Activated CD4-positive, alpha-beta T cell treated with anti-CD3 and anti-CD28 coated beads for 1 hour (primary cell): ENCODE measurements at regions not wholly inside any gene's neighbourhood (a gene's known extent, or its start where the extent isn't known, plus 50 kb on each side); places are given as distances from the start of the nearest gene placed in this dataset.

ENCODE experiments used
- DNase-seq: peaks from one replicate; pipeline ENCODE4 v3.0.0-alpha.2; 2020

GRCh38 chr19:32230441-32230840 is 115.0 kb upstream of the ZNF507 start:
- DNase-seq, result no peak

DNA sequence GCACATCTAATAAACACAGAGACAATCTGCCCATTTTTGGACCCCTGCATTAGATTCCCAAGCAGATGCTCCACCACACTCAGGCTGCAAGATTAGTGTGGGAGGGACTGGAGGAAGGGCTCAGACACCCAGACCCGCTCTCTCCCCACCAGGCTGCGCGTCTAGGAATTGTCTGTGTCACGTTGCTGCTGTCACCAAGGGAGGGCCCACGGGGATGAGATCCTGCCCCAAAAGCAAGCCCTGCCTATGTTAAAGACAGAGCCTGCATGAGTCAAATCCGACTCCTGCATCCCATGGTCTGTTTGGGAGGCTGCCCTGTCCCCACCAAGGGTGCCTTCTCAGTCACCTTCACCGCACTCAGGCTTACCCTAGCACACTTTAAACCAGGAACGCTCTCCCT is 114.4 kb upstream of the ZNF507 start:
- DNase-seq, result no peak

GRCh38 chr19:32231691-32232090 is 113.7 kb upstream of the ZNF507 start:
- no peak for DNase-seq

DNA sequence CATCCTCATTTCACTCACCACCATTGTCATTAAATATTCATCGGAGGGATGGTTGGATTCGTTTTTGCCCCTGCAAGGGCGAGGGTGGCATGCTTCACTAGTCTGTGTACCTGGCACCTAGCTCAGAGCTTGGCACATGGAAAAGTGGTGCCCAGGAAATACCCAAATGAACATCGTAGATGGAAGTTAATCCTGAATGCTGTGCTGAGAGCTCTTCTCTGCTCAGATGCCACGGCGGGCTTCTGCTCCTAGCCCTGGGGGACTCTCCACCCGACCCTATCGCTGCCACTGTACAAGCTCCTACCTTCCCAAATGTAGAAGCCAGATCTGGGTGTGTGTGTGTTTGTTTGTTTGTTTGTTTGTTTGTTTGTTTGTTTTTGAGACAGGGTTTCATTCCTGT is 113.0 kb upstream of the ZNF507 start:
- DNase-seq, result no peak

- DNase-seq, result no peak
Measured at GRCh38 chr19:32233091-32233490, 112.3 kb upstream of the ZNF507 start.

- DNase-seq, result no peak
Measured at GRCh38 chr19:32233885-32234284, 111.5 kb upstream of the ZNF507 start.

DNA sequence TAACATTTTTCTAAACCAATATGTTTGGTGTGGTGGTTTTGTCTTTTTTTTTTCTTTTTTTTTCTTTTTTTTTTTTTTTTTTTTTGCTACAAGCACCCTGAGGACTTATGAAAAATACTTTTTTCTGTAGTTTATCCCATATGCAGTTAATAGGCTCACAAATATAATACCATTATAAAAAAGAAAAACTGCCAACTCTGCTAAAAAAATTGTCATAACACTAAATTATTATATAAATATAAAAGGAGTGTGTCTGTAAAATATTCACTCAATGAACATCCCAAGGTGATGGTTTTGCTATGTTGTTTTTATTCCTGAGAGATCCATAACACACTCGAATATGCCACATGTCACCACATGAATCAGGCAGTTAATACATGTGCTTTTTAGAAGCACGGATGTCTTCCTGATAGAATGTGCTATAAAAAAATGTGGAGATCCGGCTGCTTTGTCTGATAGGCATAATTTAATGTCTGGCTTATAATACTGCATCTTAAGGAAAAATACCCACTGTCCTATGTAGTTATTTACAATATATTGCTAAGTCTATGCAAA is 110.7 kb upstream of the ZNF507 start:
- DNase-seq, result no peak

- DNase-seq, result no peak
Measured at GRCh38 chr19:32238076-32238475, 107.3 kb upstream of the ZNF507 start.

DNA sequence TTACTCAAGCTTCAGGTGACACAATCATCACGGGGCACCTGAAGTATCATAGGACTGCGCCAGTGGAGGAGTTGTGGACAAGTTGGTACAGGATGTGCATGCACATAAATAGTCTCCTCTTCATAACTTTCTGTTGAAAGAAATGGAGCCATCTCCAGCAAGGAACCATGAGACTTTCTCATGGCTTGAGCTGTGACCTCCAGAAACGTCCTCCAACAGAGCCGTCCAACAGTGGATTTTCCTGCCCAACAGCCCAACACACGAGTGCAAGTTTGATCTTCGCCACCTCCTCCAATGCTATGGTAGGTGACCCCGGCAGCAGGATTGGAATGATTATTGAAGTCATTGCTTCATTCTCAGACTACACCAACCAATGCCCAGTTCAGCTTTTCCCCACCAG is 105.1 kb upstream of the ZNF507 start:
- no peak for DNase-seq

DNA sequence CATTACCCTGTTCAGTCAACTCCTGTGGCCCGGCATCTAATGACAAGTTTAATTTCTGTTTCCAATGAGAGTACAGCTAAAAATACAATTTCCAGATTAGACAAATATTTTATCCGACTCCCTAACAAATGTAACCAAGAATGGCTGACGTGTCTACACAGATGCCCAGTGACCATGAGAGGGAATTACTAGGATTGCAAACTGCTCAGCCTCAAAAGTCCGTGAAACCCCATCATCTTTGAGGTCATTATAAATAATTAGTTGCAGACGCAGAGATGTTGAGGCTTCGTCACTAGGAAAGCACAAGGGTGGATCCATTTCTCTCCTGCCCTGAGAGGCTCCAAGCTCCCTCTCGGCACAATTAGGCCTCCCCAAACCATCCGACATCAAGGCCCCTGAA is 104.1 kb upstream of the ZNF507 start:
- no peak for DNase-seq

GRCh38 chr19:32241932-32242710 is 103.3 kb upstream of the ZNF507 start:
- DNase-seq, result no peak

DNA sequence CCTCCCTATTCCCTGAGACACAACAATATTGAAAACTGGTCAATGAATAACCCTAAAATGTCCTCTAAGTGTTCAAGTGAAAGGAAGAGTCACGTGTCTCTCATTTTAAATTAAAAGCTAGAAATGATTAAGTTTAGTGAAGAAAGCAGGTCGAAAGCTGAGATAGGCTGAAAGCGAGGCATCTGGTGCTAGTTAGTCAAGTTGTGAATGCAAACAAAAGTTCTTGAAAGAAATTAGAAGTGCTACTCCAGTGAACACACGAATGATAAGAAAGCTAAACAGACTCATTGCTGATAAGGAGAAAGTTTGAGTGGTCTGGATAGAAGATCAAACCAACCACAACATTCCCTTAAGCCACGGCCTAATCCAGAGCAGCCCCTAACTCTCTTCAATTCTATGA is 99.4 kb upstream of the ZNF507 start:
- no peak for DNase-seq

- no peak for DNase-seq
Measured at GRCh38 chr19:32251634-32252332, 93.6 kb upstream of the ZNF507 start.

DNA sequence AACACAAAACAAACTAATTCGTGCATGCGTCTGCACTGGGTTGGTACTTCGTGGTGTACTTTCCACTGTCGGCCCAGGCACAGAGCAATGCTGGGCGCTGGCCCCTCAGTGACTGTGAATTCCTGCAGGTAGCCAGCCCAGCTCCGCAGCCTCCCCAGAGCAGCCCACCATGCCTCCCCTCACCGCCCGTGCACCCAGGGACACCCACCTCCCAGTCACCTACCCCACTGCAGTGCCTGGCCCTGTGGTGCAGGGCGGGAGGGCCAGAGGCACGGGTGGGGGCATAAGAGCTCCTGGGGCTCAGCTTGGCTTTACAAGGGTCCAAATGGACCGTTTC is 93.1 kb upstream of the ZNF507 start:
- no peak for DNase-seq

GRCh38 chr19:32253683-32254508 is 91.5 kb upstream of the ZNF507 start:
- DNase-seq, result no peak

GRCh38 chr19:32254509-32254890 is 90.9 kb upstream of the ZNF507 start:
- no peak for DNase-seq

GRCh38 chr19:32255536-32256295 is 89.7 kb upstream of the ZNF507 start:
- DNase-seq, result no peak

- no peak for DNase-seq
Measured at GRCh38 chr19:32256341-32256975, 89.0 kb upstream of the ZNF507 start.

- DNase-seq, result no peak
Measured at GRCh38 chr19:32257326-32258073, 87.9 kb upstream of the ZNF507 start.

DNA sequence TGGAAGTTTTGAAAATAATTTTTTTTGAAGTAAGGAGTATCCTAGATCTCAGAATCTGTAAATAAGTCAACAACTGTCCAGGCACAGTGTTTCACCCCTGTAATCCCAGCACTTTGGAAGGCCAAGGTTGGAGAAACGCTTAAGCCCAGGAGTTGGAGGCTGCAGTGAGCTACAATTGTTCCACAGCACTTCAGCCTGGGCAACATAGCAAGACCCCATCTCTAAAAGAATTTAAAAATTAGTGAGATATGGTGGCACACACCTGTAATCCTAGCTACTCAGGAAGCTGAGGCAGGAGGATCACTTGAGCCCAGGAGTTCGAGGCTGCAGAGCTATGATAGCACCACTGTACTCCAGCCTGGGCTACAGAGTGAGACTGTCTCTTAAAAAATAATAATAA is 87.2 kb upstream of the ZNF507 start:
- DNase-seq, result no peak

GRCh38 chr19:32264568-32264967 is 80.8 kb upstream of the ZNF507 start:
- DNase-seq, result no peak

GRCh38 chr19:32265995-32266394 is 79.4 kb upstream of the ZNF507 start:
- DNase-seq, result no peak
